Liver (tissue), 7 donors: ENCODE measurements at regions not wholly inside any gene's neighbourhood (a gene's known extent, or its start where the extent isn't known, plus 50 kb on each side); places are given as distances from the start of the nearest gene placed in this dataset.

ENCODE experiments used
- DNase-seq: peaks from one replicate; pipeline ENCODE4 v3.0.0-alpha.2; 2017; ENCODE audit warnings: low spot score
- H3K27ac ChIP-seq, 2 donors: one replicate each; pipeline ENCODE4 v1.7.0; 2013; ENCODE audit warnings: inconsistent platforms in 2 of 2, low read length in 2 of 2, control low read depth in 1 of 2, low read depth in 1 of 2, mild to moderate bottlenecking in 1 of 2
- H3K27me3 ChIP-seq, 4 donors: one replicate each; pipeline versions ENCODE4 v1.6.1 to v1.7.0; 2013; ENCODE audit warnings: low read length in 3 of 4, inconsistent platforms in 1 of 4, mild to moderate bottlenecking in 1 of 4, moderate library complexity in 1 of 4; ENCODE audit not compliant: control insufficient read depth in 4 of 4, insufficient read depth in 4 of 4
- H3K36me3 ChIP-seq, 4 donors: one replicate each; pipeline versions ENCODE4 v1.6.1 to v1.7.0; 2013; ENCODE audit warnings: low read length in 3 of 4, mild to moderate bottlenecking in 3 of 4, low read depth in 1 of 4, moderate library complexity in 1 of 4; ENCODE audit not compliant: control insufficient read depth in 4 of 4, insufficient read depth in 3 of 4
- H3K4me1 ChIP-seq, 4 donors: one replicate each; pipeline versions ENCODE4 v1.6.1 to v1.7.0; 2013; ENCODE audit warnings: low read length in 3 of 4, mild to moderate bottlenecking in 3 of 4, moderate library complexity in 1 of 4; ENCODE audit not compliant: control insufficient read depth in 4 of 4, insufficient read depth in 4 of 4
- H3K4me3 ChIP-seq, 3 donors: one replicate each; pipeline versions ENCODE4 v1.6.1 to v1.7.0; 2013; ENCODE audit warnings: low read length in 3 of 3, control low read depth in 1 of 3, low read depth in 1 of 3, mild to moderate bottlenecking in 1 of 3
- H3K9ac ChIP-seq, 2 donors: one replicate each; pipeline ENCODE4 v1.7.0; 2013; ENCODE audit warnings: low read length in 2 of 2, mild to moderate bottlenecking in 2 of 2, moderate library complexity in 2 of 2, control low read depth in 1 of 2, low read depth in 1 of 2
- H3K9me3 ChIP-seq, 4 donors: one replicate each; pipeline versions ENCODE4 v1.6.1 to v1.7.0; 2013; ENCODE audit warnings: low read length in 3 of 4; ENCODE audit not compliant: control insufficient read depth in 4 of 4
- ATF3 ChIP-seq: IDR thresholded peaks from 2 replicates; pipeline ENCODE4 v1.6.1; 2016; ENCODE audit warnings: antibody characterized with exemption
- EGR1 ChIP-seq, 2 donors: IDR thresholded peaks; 2 replicates each; pipeline ENCODE4 v1.6.1; 2016 to 2018; ENCODE audit warnings: antibody characterized with exemption in 2 of 2, low read depth in 2 of 2
- FOXA1 ChIP-seq: IDR thresholded peaks from 2 replicates; pipeline ENCODE4 v1.6.1; 2016; ENCODE audit warnings: antibody characterized with exemption
- HNF4A ChIP-seq, 2 donors: conservative IDR thresholded peaks; 2 replicates each; pipeline ENCODE4 v1.6.1; 2016; ENCODE audit warnings: antibody characterized with exemption in 2 of 2, mild to moderate bottlenecking in 2 of 2
- HNF4G ChIP-seq: IDR thresholded peaks from 2 replicates; pipeline ENCODE4 v1.6.1; 2016; ENCODE audit warnings: antibody characterized with exemption
- NR2F2 ChIP-seq: IDR thresholded peaks from 2 replicates; pipeline ENCODE4 v1.6.1; 2016; ENCODE audit warnings: antibody characterized with exemption
- RXRA ChIP-seq, 2 donors: IDR thresholded peaks; 2 replicates each; pipeline ENCODE4 v1.6.1; 2017 to 2018; ENCODE audit warnings: antibody characterized with exemption in 2 of 2, mild to moderate bottlenecking in 1 of 2
- SP1 ChIP-seq: IDR thresholded peaks from 2 replicates; pipeline ENCODE4 v1.6.1; 2018; ENCODE audit warnings: antibody characterized with exemption, mild to moderate bottlenecking
- TAF1 ChIP-seq: conservative IDR thresholded peaks from 2 replicates; pipeline ENCODE4 v1.6.1; 2016; ENCODE audit warnings: antibody characterized with exemption, mild to moderate bottlenecking
- YY1 ChIP-seq: IDR thresholded peaks from 2 replicates; pipeline ENCODE4 v1.6.1; 2016; ENCODE audit warnings: antibody characterized with exemption, mild to moderate bottlenecking
- ZBTB33 ChIP-seq: IDR thresholded peaks from 2 replicates; pipeline ENCODE4 v1.6.1; 2016; ENCODE audit warnings: antibody characterized with exemption
- WGBS: extraction: QIAGEN DNeasy Blood & Tissue Kit; methylation state at CpG from one replicate; pipeline ENCODE4 v1.1.7; 2013; 5-methylcytosine and 5-hydroxymethylcytosine counted together
- donor health status: healthy.
- donor health status: healthy.
- donor health status: healthy.
- donor health status: healthy.

GRCh38 chr11:129702410-129703398, 112.9 kb upstream of the TMEM45B start:
- H3K27me3 ChIP-seq = no peaks in the 10 kb centered on the region
- no peak overlapping the region for H3K4me3 ChIP-seq
- TF ChIP-seq SP1 = no peak
- TF ChIP-seq HNF4A (conservative IDR thresholded peaks at IDR 0.05) = peak in 1 of 2 donors; percentile 25
- peak; percentile 43 to 50 for TF ChIP-seq RXRA (IDR thresholded peaks at IDR 0.05)
- no peak for TF ChIP-seq ATF3
- peaks cover 0 to 16% (median 10%) of the 10 kb centered on the region in 4 donors for H3K4me1 ChIP-seq
- WGBS = 76% methylated on average over 14 of the region's 14 CpGs
- no peak overlapping the region for H3K9ac ChIP-seq
- H3K9me3 ChIP-seq = no peaks in the 10 kb centered on the region
- no peaks in the 10 kb centered on the region for H3K36me3 ChIP-seq
- no peak for DNase-seq
- H3K27ac ChIP-seq = no peak overlapping the region

- Histone ChIP-seq H3K9ac (no peak overlapping the region), H3K36me3 (no peaks in the 10 kb centered on the region), H3K27me3 (no peaks in the 10 kb centered on the region), H3K27ac (peak overlapping the region; percentile 3 to 57), H3K4me3 (no peak overlapping the region), H3K4me1 (peaks cover 0 to 16% (median 10%) of the 10 kb centered on the region in 4 donors), H3K9me3 (no peaks in the 10 kb centered on the region)
- TF ChIP-seq TAF1 = no peak
- TF ChIP-seq HNF4A (conservative IDR thresholded peaks at IDR 0.05) = peak in 1 of 2 donors; percentile 30
- no peak for TF ChIP-seq SP1
- no peak for TF ChIP-seq NR2F2
- TF ChIP-seq RXRA (IDR thresholded peaks at IDR 0.05) = peak in 1 of 2 donors; percentile 31
- TF ChIP-seq YY1 = no peak
- TF ChIP-seq ZBTB33 = no peak
- TF ChIP-seq HNF4G = no peak
- TF ChIP-seq FOXA1 = no peak
- whole genome bisulfite sequencing = 56% methylated on average over 6 of the region's 6 CpGs
- no peak for DNase-seq
Observed at GRCh38 chr11:129703846-129704245, 111.8 kb upstream of the TMEM45B start.

GRCh38 chr11:129704831-129705230, 110.8 kb upstream of the TMEM45B start:
- Histone ChIP-seq H3K27me3 (no peaks in the 10 kb centered on the region), H3K4me3 (no peak overlapping the region), H3K36me3 (no peaks in the 10 kb centered on the region), H3K4me1 (peaks cover 0 to 16% (median 10%) of the 10 kb centered on the region in 4 donors), H3K9me3 (no peaks in the 10 kb centered on the region), H3K9ac (no peak overlapping the region), H3K27ac (no peak overlapping the region)
- 72% methylated on average over 3 of the region's 3 CpGs for WGBS
- no peak for DNase-seq
- TF ChIP-seq EGR1 (IDR thresholded peaks at IDR 0.05; ENCODE audit: low read depth in 2 of 2) = no peak
